DND-41 (cell line): ENCODE measurements at regions not wholly inside any gene's neighbourhood (a gene's known extent, or its start where the extent isn't known, plus 50 kb on each side); places are given as distances from the start of the nearest gene placed in this dataset.

ENCODE experiments used
- EZH2 ChIP-seq: IDR thresholded peaks from 3 replicates; pipeline ENCODE4 v1.6.1; 2012; ENCODE audit warnings: borderline replicate concordance, low read depth, mild to moderate bottlenecking, moderate library complexity, low read length, inconsistent platforms; ENCODE audit not compliant: severe bottlenecking
- TF ChIP-seq, protein P1 (sequence below): IDR thresholded peaks from 2 replicates; pipeline ENCODE4 v1.5.1; 2012; ENCODE audit warnings: borderline replicate concordance, low read length, moderate library complexity, mild to moderate bottlenecking; ENCODE audit not compliant: poor library complexity, severe bottlenecking; ENCODE audit errors: extremely low read depth

DNA sequence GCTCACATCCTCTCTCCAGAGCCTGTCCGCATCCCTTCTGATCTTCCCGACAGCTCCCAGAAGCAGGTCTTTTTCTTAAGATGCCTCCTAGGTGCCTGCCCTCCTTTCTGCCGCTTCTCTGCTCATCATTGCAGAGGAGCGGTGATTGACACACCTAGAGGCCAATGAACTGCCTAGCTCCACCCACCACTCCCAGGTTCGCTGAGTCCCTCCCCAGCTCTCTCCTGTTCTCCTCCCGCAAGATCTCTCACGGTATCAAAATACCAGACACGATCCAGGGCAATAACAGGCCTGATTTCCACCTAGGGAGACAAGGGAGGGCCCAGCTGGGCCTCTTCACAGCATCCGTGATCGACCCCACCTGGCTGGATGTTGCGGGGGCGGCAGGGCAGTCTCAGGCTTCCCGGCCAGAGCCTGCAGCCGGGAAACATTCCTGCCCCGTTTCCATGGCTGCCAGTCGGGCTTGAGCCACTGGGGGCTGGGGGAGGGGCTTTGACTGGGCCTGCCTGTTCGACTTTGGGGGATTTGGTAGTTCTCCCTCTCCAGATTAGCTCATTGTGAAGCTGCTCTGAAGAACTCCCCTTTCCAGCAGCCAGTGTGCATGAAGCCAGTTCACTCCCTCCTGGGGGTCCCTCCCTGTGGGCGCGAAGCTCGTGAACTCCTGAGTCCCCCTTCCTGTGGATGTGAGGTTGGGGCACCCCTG is 373.5 kb downstream of the RPS24 start:
- TF ChIP-seq EZH2, result no peak
- TF ChIP-seq, protein P1, sequence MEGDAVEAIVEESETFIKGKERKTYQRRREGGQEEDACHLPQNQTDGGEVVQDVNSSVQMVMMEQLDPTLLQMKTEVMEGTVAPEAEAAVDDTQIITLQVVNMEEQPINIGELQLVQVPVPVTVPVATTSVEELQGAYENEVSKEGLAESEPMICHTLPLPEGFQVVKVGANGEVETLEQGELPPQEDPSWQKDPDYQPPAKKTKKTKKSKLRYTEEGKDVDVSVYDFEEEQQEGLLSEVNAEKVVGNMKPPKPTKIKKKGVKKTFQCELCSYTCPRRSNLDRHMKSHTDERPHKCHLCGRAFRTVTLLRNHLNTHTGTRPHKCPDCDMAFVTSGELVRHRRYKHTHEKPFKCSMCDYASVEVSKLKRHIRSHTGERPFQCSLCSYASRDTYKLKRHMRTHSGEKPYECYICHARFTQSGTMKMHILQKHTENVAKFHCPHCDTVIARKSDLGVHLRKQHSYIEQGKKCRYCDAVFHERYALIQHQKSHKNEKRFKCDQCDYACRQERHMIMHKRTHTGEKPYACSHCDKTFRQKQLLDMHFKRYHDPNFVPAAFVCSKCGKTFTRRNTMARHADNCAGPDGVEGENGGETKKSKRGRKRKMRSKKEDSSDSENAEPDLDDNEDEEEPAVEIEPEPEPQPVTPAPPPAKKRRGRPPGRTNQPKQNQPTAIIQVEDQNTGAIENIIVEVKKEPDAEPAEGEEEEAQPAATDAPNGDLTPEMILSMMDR, result no peak
